GM23338 (cell line): ENCODE measurements at regions not wholly inside any gene's neighbourhood (a gene's known extent, or its start where the extent isn't known, plus 50 kb on each side); places are given as distances from the start of the nearest gene placed in this dataset.

Experiments used
- ATAC-seq: fragments of 200-7000 bp; cut with Tn5 transposase; 3 replicates; pipeline ENCODE4 v1.9.1; 2020
- DNase-seq: peaks from one replicate; pipeline ENCODE4 v3.0.0-alpha.2; 2015; ENCODE audit warnings: low spot score
- H2AFZ ChIP-seq: fragments of 200-600 bp; sonication (generic); 2 replicates; pipeline ENCODE4 v1.8.0; 2016; ENCODE audit warnings: antibody characterized with exemption, mild to moderate bottlenecking, moderate library complexity
- H3F3A ChIP-seq: fragments of 200-600 bp; sonication (generic); replicated peaks from 2 replicates; pipeline ENCODE4 v1.8.0; 2017; ENCODE audit warnings: antibody characterized with exemption, mixed run types, low read depth
- H3K27ac ChIP-seq: fragments of 200-600 bp; sonication (generic); 2 replicates; pipeline ENCODE4 v1.6.1; 2016; ENCODE audit warnings: low read depth
- H3K27me3 ChIP-seq: fragments of 200-600 bp; sonication (generic); 2 replicates; pipeline ENCODE4 v1.8.0; 2016; ENCODE audit warnings: mild to moderate bottlenecking, mixed run types, moderate library complexity; ENCODE audit not compliant: insufficient read depth
- H3K36me3 ChIP-seq: fragments of 200-600 bp; sonication (generic); 2 replicates; pipeline ENCODE4 v1.8.0; 2016; ENCODE audit warnings: mild to moderate bottlenecking; ENCODE audit not compliant: insufficient read depth
- H3K4me1 ChIP-seq: fragments of 200-600 bp; sonication (generic); 2 replicates; pipeline ENCODE4 v1.8.0; 2016; ENCODE audit warnings: mild to moderate bottlenecking, moderate library complexity; ENCODE audit not compliant: insufficient read depth
- H3K4me2 ChIP-seq: fragments of 200-600 bp; sonication (generic); 2 replicates; pipeline ENCODE4 v1.7.1; 2017; ENCODE audit warnings: mixed run types
- H3K4me3 ChIP-seq: fragments of 200-600 bp; sonication (generic); 2 replicates; pipeline ENCODE4 v1.6.1; 2016; ENCODE audit warnings: mixed run types
- H3K79me2 ChIP-seq: fragments of 200-600 bp; sonication (generic); replicated peaks from 2 replicates; pipeline ENCODE4 v1.8.0; 2017; ENCODE audit warnings: mild to moderate bottlenecking; ENCODE audit not compliant: insufficient read depth
- H3K9me2 ChIP-seq: fragments of 200-600 bp; sonication (generic); 2 replicates; pipeline ENCODE4 v1.8.0; 2017; ENCODE audit not compliant: insufficient read depth
- H4K20me1 ChIP-seq: fragments of 200-600 bp; sonication (generic); replicated peaks from 2 replicates; pipeline ENCODE4 v1.8.0; 2017; ENCODE audit warnings: mild to moderate bottlenecking; ENCODE audit not compliant: insufficient read depth
- H3K27ac Mint-ChIP-seq: 2 replicates; pipeline ENCODE4 v1.8.0; 2020; ENCODE audit warnings: inconsistent platforms, mild to moderate bottlenecking, moderate library complexity, mixed read lengths
- H3K27me3 Mint-ChIP-seq: 3 replicates; pipeline ENCODE4 v1.8.0; 2022; ENCODE audit warnings: low read depth, mild to moderate bottlenecking, moderate library complexity, mixed read lengths, inconsistent platforms; ENCODE audit not compliant: insufficient read depth, poor library complexity
- H3K36me3 Mint-ChIP-seq: 3 replicates; pipeline ENCODE4 v1.8.0; 2021; ENCODE audit warnings: low read depth, mild to moderate bottlenecking, inconsistent platforms, moderate library complexity, mixed read lengths
- H3K4me1 Mint-ChIP-seq: 3 replicates; pipeline ENCODE4 v1.8.0; 2020; ENCODE audit warnings: mild to moderate bottlenecking, inconsistent platforms, mixed read lengths
- H3K4me3 Mint-ChIP-seq: 3 replicates; pipeline ENCODE4 v1.8.0; 2021; ENCODE audit warnings: moderate library complexity, mild to moderate bottlenecking, inconsistent platforms, mixed read lengths
- H3K9me3 Mint-ChIP-seq: 3 replicates; pipeline ENCODE4 v1.8.0; 2020; ENCODE audit warnings: moderate library complexity, mild to moderate bottlenecking, inconsistent platforms, mixed read lengths
- EZH2 ChIP-seq: fragments of 200-600 bp; sonication (generic); IDR thresholded peaks from one replicate; pipeline ENCODE4 v1.8.0; 2017; ENCODE audit warnings: antibody characterized with exemption, mild to moderate bottlenecking, low read depth; ENCODE audit not compliant: unreplicated experiment
- JUNB ChIP-seq: IDR thresholded peaks from one replicate; pipeline ENCODE4 v1.6.1; 2016; ENCODE audit warnings: antibody characterized with exemption; ENCODE audit not compliant: unreplicated experiment
- NANOG ChIP-seq: IDR thresholded peaks from 2 replicates; pipeline ENCODE4 v1.6.1; 2016; ENCODE audit warnings: antibody characterized with exemption, borderline replicate concordance
- POLR2AphosphoS5 ChIP-seq: IDR thresholded peaks from 2 replicates; pipeline ENCODE4 v1.6.1; 2016; ENCODE audit warnings: antibody characterized with exemption, low read depth
- STAT1 ChIP-seq: IDR thresholded peaks from one replicate; pipeline ENCODE4 v1.6.1; 2016; ENCODE audit warnings: antibody characterized with exemption; ENCODE audit not compliant: unreplicated experiment
- ZNF114 ChIP-seq: fragments of 250-450 bp; sonication (Bioruptor Pico); IDR thresholded peaks from 2 replicates; pipeline ENCODE4 v1.5.0; 2020; ENCODE audit warnings: mild to moderate bottlenecking, moderate library complexity
- ZNF331 ChIP-seq: fragments of 250-450 bp; sonication (Bioruptor Pico); IDR thresholded peaks from 2 replicates; pipeline ENCODE4 v1.5.0; 2020; ENCODE audit warnings: low read depth, mild to moderate bottlenecking, moderate library complexity
- TF ChIP-seq, protein P1 (sequence below): fragments of 250-450 bp; sonication (Bioruptor Pico); IDR thresholded peaks from 2 replicates; pipeline ENCODE4 v1.5.0; 2020; ENCODE audit warnings: mild to moderate bottlenecking, moderate library complexity
- TF ChIP-seq, protein P2 (sequence below), 2 experiments: fragments of 200-600 bp in 1 of 2; sonication (generic) in 1 of 2; conservative IDR thresholded peaks; 2 replicates each; pipeline versions ENCODE4 v1.5.1 to v1.6.1; 2016 to 2017; ENCODE audit warnings: antibody characterized with exemption in 2 of 2, low read depth in 2 of 2, mild to moderate bottlenecking in 2 of 2, moderate library complexity in 1 of 2
- TF ChIP-seq, protein P3 (sequence below): IDR thresholded peaks from one replicate; pipeline ENCODE4 v1.6.1; 2018; ENCODE audit warnings: antibody characterized with exemption; ENCODE audit not compliant: unreplicated experiment

DNA sequence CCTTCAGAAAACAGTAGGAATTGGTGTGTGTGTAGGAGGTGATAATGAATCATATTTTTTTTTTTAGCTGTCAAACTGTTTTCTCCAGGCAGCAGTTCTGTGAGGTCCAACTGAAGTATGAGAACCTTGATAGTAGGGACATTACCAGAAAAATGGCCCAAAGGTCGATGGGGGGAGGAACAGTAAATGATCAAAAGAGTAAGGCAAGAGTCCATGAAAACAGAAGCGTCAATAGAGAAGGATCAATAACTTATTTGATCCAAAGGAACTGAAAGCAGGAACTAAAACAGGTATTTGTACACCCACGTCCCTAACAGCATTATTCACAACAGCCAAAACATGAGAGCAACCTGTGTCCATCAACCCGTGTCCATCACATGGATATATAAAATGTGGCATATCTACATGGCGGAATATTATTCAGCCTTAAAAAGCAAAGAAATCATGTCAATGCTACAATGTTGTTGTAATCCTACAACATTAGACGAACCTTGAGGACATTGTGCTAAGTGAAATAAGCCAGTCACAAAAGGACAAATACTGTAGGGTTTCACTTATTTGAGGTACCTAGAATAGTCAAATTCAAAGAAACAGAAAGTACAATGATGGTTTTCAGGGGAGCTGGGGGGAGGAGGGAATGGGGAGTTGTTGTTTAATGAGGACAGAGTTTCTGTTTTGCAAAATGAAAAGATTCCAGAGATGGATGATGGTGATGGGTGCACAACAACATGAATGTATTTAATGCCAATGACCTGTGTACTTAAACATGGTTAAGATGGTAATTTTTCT lies 214.0 kb upstream of the KLF14 start:
- H3K9me3 Mint-ChIP-seq, result no peaks in the 10 kb centered on the region
- peaks cover 4% of the 10 kb centered on the region; the same call in 1 of the 3 replicates for H3K36me3 Mint-ChIP-seq
- no peak overlapping the region for H3K4me3 ChIP-seq
- no peaks in the 10 kb centered on the region for H3K27me3 ChIP-seq
- H3K4me3 Mint-ChIP-seq, result no peak overlapping the region
- H3K36me3 ChIP-seq, result no peaks in the 10 kb centered on the region
- H3K27me3 Mint-ChIP-seq, result peaks cover 3% of the 10 kb centered on the region
- no peaks in the 10 kb centered on the region for H3K9me2 ChIP-seq
- no peak overlapping the region for H2AFZ ChIP-seq
- peaks cover 28% of the 10 kb centered on the region for H3K4me1 ChIP-seq
- H3F3A ChIP-seq, result no peaks in the 10 kb centered on the region
- no peak for DNase-seq
- H3K4me2 ChIP-seq, result no peak overlapping the region
- no peaks in the 10 kb centered on the region; the same call in 1 of the 2 replicates for H3K79me2 ChIP-seq
- no peak overlapping the region for H3K27ac Mint-ChIP-seq
- ATAC-seq, result no peak
- peaks cover 24% of the 10 kb centered on the region for H3K4me1 Mint-ChIP-seq
- no peak for TF ChIP-seq POLR2AphosphoS5
- no peak overlapping the region for H3K27ac ChIP-seq
- no peaks in the 10 kb centered on the region for H4K20me1 ChIP-seq

DNA sequence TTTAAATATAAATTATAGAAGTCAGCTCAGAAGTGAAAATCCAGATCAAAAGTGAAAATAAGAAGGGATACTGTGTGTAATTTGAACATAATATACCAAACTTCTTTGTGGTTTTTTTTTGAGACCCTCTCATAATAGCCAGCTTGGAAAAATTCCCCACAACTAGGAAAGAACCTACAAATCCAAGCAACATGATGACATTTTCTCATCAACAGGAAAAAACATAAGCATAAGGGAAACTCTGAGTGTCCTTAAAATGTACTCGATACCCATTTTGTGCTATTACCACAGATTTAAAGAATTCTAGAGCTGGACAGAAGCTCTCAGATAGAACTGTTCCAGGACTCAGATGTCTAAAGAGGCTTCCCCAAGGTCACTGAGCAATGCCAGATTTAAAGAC lies 214.8 kb upstream of the KLF14 start:
- no peak for ATAC-seq
- H3K36me3 ChIP-seq, result no peaks in the 10 kb centered on the region
- TF ChIP-seq, protein P1, sequence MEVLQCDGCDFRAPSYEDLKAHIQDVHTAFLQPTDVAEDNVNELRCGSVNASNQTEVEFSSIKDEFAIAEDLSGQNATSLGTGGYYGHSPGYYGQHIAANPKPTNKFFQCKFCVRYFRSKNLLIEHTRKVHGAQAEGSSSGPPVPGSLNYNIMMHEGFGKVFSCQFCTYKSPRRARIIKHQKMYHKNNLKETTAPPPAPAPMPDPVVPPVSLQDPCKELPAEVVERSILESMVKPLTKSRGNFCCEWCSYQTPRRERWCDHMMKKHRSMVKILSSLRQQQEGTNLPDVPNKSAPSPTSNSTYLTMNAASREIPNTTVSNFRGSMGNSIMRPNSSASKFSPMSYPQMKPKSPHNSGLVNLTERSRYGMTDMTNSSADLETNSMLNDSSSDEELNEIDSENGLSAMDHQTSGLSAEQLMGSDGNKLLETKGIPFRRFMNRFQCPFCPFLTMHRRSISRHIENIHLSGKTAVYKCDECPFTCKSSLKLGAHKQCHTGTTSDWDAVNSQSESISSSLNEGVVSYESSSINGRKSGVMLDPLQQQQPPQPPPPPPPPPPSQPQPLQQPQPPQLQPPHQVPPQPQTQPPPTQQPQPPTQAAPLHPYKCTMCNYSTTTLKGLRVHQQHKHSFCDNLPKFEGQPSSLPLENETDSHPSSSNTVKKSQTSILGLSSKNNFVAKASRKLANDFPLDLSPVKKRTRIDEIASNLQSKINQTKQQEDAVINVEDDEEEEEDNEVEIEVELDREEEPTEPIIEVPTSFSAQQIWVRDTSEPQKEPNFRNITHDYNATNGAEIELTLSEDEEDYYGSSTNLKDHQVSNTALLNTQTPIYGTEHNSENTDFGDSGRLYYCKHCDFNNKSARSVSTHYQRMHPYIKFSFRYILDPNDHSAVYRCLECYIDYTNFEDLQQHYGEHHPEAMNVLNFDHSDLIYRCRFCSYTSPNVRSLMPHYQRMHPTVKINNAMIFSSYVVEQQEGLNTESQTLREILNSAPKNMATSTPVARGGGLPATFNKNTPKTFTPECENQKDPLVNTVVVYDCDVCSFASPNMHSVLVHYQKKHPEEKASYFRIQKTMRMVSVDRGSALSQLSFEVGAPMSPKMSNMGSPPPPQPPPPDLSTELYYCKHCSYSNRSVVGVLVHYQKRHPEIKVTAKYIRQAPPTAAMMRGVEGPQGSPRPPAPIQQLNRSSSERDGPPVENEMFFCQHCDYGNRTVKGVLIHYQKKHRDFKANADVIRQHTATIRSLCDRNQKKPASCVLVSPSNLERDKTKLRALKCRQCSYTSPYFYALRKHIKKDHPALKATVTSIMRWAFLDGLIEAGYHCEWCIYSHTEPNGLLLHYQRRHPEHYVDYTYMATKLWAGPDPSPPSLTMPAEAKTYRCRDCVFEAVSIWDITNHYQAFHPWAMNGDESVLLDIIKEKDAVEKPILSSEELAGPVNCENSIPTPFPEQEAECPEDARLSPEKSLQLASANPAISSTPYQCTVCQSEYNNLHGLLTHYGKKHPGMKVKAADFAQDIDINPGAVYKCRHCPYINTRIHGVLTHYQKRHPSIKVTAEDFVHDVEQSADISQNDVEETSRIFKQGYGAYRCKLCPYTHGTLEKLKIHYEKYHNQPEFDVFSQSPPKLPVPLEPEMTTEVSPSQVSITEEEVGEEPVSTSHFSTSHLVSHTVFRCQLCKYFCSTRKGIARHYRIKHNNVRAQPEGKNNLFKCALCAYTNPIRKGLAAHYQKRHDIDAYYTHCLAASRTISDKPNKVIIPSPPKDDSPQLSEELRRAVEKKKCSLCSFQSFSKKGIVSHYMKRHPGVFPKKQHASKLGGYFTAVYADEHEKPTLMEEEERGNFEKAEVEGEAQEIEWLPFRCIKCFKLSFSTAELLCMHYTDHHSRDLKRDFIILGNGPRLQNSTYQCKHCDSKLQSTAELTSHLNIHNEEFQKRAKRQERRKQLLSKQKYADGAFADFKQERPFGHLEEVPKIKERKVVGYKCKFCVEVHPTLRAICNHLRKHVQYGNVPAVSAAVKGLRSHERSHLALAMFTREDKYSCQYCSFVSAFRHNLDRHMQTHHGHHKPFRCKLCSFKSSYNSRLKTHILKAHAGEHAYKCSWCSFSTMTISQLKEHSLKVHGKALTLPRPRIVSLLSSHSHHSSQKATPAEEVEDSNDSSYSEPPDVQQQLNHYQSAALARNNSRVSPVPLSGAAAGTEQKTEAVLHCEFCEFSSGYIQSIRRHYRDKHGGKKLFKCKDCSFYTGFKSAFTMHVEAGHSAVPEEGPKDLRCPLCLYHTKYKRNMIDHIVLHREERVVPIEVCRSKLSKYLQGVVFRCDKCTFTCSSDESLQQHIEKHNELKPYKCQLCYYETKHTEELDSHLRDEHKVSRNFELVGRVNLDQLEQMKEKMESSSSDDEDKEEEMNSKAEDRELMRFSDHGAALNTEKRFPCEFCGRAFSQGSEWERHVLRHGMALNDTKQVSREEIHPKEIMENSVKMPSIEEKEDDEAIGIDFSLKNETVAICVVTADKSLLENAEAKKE (CRISPR knock-in tag), result no peak
- TF ChIP-seq, protein P2, sequence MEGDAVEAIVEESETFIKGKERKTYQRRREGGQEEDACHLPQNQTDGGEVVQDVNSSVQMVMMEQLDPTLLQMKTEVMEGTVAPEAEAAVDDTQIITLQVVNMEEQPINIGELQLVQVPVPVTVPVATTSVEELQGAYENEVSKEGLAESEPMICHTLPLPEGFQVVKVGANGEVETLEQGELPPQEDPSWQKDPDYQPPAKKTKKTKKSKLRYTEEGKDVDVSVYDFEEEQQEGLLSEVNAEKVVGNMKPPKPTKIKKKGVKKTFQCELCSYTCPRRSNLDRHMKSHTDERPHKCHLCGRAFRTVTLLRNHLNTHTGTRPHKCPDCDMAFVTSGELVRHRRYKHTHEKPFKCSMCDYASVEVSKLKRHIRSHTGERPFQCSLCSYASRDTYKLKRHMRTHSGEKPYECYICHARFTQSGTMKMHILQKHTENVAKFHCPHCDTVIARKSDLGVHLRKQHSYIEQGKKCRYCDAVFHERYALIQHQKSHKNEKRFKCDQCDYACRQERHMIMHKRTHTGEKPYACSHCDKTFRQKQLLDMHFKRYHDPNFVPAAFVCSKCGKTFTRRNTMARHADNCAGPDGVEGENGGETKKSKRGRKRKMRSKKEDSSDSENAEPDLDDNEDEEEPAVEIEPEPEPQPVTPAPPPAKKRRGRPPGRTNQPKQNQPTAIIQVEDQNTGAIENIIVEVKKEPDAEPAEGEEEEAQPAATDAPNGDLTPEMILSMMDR (conservative IDR thresholded peaks at IDR 0.05; ENCODE audit: low read depth in 2 of 2), result no peak
- TF ChIP-seq ZNF331 (CRISPR knock-in tag), result no peak
- no peak for TF ChIP-seq POLR2AphosphoS5
- no peak for TF ChIP-seq EZH2
- TF ChIP-seq JUNB, result no peak
- TF ChIP-seq, protein P3, sequence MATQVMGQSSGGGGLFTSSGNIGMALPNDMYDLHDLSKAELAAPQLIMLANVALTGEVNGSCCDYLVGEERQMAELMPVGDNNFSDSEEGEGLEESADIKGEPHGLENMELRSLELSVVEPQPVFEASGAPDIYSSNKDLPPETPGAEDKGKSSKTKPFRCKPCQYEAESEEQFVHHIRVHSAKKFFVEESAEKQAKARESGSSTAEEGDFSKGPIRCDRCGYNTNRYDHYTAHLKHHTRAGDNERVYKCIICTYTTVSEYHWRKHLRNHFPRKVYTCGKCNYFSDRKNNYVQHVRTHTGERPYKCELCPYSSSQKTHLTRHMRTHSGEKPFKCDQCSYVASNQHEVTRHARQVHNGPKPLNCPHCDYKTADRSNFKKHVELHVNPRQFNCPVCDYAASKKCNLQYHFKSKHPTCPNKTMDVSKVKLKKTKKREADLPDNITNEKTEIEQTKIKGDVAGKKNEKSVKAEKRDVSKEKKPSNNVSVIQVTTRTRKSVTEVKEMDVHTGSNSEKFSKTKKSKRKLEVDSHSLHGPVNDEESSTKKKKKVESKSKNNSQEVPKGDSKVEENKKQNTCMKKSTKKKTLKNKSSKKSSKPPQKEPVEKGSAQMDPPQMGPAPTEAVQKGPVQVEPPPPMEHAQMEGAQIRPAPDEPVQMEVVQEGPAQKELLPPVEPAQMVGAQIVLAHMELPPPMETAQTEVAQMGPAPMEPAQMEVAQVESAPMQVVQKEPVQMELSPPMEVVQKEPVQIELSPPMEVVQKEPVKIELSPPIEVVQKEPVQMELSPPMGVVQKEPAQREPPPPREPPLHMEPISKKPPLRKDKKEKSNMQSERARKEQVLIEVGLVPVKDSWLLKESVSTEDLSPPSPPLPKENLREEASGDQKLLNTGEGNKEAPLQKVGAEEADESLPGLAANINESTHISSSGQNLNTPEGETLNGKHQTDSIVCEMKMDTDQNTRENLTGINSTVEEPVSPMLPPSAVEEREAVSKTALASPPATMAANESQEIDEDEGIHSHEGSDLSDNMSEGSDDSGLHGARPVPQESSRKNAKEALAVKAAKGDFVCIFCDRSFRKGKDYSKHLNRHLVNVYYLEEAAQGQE, result no peak
- no peak for TF ChIP-seq STAT1
- no peak for TF ChIP-seq NANOG
- TF ChIP-seq ZNF114 (CRISPR knock-in tag), result no peak

More for the DNA sequence above, 214.8 kb upstream of the KLF14 start:
- Histone ChIP-seq H3K27me3 (no peaks in the 10 kb centered on the region), H4K20me1 (no peaks in the 10 kb centered on the region), H3K4me3 (no peak overlapping the region), H2AFZ (no peak overlapping the region), H3K27ac (no peak overlapping the region), H3F3A (no peaks in the 10 kb centered on the region), H3K4me2 (no peak overlapping the region), H3K79me2 (no peaks in the 10 kb centered on the region; the same call in none of the 2 replicates), H3K4me1 (peaks cover 26% of the 10 kb centered on the region), H3K9me2 (no peaks in the 10 kb centered on the region)
- H3K27me3 Mint-ChIP-seq, result peaks cover 3% of the 10 kb centered on the region
- no peak for DNase-seq
- peaks cover 4% of the 10 kb centered on the region; the same call in 1 of the 3 replicates for H3K36me3 Mint-ChIP-seq
- peaks cover 22% of the 10 kb centered on the region for H3K4me1 Mint-ChIP-seq
- no peak overlapping the region for H3K27ac Mint-ChIP-seq
- no peak overlapping the region for H3K4me3 Mint-ChIP-seq
- no peaks in the 10 kb centered on the region for H3K9me3 Mint-ChIP-seq
